Neural crest cell (in vitro differentiated cells): ENCODE measurements at regions not wholly inside any gene's neighbourhood (a gene's known extent, or its start where the extent isn't known, plus 50 kb on each side); places are given as distances from the start of the nearest gene placed in this dataset.

Experiments used
- DNase-seq: peaks from one replicate; pipeline ENCODE4 v3.0.0; 2021; ENCODE audit warnings: low read depth, mixed read lengths, low spot score
- H3K27ac Mint-ChIP-seq: one replicate; pipeline ENCODE4 v1.8.0; 2021; ENCODE audit warnings: mild to moderate bottlenecking, mixed read lengths; ENCODE audit not compliant: unreplicated experiment
- H3K27me3 Mint-ChIP-seq: 2 replicates; pipeline ENCODE4 v1.8.0; 2021; ENCODE audit warnings: low read depth, mild to moderate bottlenecking, mixed read lengths
- H3K36me3 Mint-ChIP-seq: 2 replicates; pipeline ENCODE4 v1.8.0; 2021; ENCODE audit warnings: low read depth, mild to moderate bottlenecking, mixed read lengths
- H3K4me1 Mint-ChIP-seq: 2 replicates; pipeline ENCODE4 v1.8.0; 2021; ENCODE audit warnings: mixed read lengths
- H3K4me3 Mint-ChIP-seq: one replicate; pipeline ENCODE4 v1.8.0; 2021; ENCODE audit warnings: mild to moderate bottlenecking, mixed read lengths
- H3K9me3 Mint-ChIP-seq: 2 replicates; pipeline ENCODE4 v1.8.0; 2021; ENCODE audit warnings: mixed read lengths
- TF ChIP-seq, protein P1 (sequence below): fragments of 200-600 bp; sonication (generic); conservative IDR thresholded peaks from 2 replicates; pipeline ENCODE4 v1.5.0; 2021; ENCODE audit warnings: antibody characterized with exemption, mild to moderate bottlenecking

DNA sequence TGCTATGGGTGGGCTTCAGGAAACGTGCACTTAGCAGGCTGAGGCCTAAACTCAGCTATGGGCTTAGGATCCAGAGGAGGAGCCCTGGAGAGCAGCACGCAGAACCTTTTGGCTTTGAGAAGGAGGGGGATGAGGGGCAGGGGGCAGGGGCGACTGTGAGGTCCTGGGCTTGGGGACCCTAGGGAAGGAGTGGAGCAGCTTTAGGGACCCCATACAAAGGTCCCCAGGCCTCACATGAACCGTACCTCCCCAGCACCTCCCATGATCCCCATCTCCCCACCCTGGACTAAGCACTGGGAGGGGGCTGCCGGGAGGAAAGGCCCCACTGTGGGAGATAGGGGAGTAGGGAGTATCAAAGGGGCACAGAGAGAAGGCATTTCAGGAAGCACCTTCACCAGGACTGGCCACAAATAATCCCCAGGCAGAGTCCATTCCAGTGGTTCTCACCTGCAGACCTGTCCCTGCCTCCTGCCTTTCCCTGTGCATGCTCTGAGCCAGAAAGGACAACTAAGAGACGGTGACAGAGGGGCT is 62.0 kb upstream of the KLF13 start:
- DNase-seq = no peak
- H3K27ac Mint-ChIP-seq = no peak overlapping the region
- no peaks in the 10 kb centered on the region for H3K9me3 Mint-ChIP-seq
- H3K4me1 Mint-ChIP-seq = peaks cover 14% of the 10 kb centered on the region
- TF ChIP-seq, protein P1, sequence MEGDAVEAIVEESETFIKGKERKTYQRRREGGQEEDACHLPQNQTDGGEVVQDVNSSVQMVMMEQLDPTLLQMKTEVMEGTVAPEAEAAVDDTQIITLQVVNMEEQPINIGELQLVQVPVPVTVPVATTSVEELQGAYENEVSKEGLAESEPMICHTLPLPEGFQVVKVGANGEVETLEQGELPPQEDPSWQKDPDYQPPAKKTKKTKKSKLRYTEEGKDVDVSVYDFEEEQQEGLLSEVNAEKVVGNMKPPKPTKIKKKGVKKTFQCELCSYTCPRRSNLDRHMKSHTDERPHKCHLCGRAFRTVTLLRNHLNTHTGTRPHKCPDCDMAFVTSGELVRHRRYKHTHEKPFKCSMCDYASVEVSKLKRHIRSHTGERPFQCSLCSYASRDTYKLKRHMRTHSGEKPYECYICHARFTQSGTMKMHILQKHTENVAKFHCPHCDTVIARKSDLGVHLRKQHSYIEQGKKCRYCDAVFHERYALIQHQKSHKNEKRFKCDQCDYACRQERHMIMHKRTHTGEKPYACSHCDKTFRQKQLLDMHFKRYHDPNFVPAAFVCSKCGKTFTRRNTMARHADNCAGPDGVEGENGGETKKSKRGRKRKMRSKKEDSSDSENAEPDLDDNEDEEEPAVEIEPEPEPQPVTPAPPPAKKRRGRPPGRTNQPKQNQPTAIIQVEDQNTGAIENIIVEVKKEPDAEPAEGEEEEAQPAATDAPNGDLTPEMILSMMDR = no peak
- H3K27me3 Mint-ChIP-seq = no peaks in the 10 kb centered on the region
- no peaks in the 10 kb centered on the region for H3K36me3 Mint-ChIP-seq
- no peak overlapping the region for H3K4me3 Mint-ChIP-seq

DNA sequence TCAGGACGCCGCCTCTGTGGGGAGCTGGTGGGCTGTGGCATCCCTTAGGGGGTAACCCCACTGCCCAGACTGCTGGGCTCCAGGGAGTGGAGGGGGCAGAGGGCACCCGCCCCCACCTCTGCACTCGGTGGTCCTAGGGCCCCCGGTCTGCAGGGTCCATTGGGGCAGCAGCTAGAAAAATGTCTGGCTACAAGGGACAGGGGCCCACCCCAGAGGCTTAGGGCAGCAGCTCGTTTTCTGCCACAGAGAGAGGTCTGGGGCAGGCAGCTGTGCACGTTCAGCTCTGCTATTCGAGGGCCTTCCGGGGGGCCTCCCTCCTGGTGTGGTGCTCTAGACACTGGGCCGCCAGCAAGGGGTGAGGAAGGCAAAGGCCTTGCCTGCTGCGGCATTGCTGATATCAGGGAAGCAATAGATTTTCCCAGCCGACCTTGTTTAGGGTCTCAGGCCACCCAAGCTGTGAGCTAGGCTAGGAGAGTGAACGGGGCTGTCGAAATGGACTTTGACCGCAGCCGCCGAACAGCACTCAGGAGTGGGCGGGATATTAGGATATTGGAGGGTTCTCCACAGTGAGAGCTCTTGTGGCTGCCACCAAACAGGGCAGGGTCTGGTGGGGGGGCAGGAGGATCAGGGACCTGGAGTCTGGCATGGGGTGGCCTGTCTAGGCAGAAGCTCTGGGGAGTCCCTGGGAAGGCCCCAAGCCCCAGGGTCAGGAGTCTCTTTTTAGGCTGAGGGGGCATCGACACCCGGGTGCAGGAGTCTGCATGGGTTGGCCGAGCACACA is 61.4 kb upstream of the KLF13 start:
- TF ChIP-seq, protein P1 = no peak
- H3K4me1 Mint-ChIP-seq = peaks cover 20% of the 10 kb centered on the region
- H3K4me3 Mint-ChIP-seq = no peak overlapping the region
- no peaks in the 10 kb centered on the region for H3K9me3 Mint-ChIP-seq
- peak overlapping the region; percentile 43 for H3K27ac Mint-ChIP-seq
- H3K36me3 Mint-ChIP-seq = no peaks in the 10 kb centered on the region
- no peak for DNase-seq
- H3K27me3 Mint-ChIP-seq = no peaks in the 10 kb centered on the region

DNA sequence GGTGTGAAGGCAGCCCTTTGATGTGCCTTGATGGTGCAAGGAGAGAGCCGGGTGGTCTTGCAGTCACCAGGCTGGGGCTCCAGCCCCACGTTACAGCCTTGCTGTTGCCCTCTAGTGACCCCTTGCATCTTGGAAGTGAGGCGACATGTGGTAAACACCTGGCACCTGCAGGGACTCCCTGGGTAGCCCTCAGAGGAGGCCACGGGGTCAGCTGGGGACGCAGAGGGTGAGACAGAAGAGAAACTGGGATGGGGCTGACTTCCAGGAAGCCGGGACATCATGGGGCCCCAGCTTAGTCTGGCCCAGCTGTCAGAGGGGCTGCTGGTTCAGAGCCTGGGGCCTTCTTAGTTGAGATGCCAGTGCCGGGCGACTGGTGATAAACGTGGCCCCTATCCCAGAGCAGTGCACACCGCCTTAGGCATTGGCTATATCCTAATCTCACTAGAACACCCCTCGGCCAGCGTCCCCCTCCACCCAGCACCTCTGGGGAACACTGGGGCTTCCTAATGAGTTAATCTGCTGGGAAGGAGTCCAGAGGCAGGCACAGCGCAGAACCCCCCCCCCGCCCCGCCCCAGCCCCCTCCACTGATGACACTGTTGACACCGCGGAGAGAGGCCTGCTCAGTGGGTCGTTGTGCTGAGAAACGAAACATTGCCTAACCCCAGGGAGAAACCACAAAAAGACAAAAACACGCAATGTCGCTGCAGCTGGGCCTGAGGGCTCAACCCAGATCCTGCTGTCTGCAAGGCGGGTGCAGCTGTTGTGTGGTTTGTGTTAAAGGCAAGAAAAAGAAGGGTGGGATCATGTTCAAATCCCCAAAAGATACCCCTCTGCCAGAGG is 60.5 kb upstream of the KLF13 start:
- H3K27me3 Mint-ChIP-seq = no peaks in the 10 kb centered on the region
- DNase-seq = no peak
- no peaks in the 10 kb centered on the region for H3K36me3 Mint-ChIP-seq
- H3K4me1 Mint-ChIP-seq = peaks cover 26% of the 10 kb centered on the region
- no peaks in the 10 kb centered on the region for H3K9me3 Mint-ChIP-seq
- TF ChIP-seq, protein P1 = no peak
- no peak overlapping the region for H3K4me3 Mint-ChIP-seq
- H3K27ac Mint-ChIP-seq = peak overlapping the region; percentile 87

DNA sequence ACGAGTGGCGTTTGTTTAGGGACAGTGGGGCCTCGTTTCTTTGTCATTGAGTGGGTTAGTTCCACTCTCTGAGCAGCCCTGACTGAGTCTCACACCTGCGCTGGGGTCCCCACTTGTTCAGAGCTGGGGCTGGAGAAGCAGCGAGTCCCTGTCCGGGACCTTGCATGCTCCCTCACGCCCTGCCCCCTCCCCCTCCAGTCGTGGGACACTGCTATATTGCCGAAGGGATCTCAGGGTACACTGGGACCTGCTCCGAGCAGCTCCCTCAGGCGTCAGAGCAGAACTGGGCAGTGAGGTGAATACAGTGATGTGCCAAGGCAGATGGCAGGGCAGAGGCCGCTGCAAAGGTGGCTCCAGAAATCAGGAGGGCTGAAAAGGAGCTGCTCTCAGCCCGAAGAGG is 59.9 kb upstream of the KLF13 start:
- Mint-ChIP-seq H3K9me3 (no peaks in the 10 kb centered on the region), H3K27ac (peak overlapping the region; percentile 87), H3K27me3 (no peaks in the 10 kb centered on the region), H3K4me3 (no peak overlapping the region), H3K36me3 (no peaks in the 10 kb centered on the region), H3K4me1 (peaks cover 26% of the 10 kb centered on the region)
- DNase-seq = no peak
- TF ChIP-seq, protein P1 = no peak

DNA sequence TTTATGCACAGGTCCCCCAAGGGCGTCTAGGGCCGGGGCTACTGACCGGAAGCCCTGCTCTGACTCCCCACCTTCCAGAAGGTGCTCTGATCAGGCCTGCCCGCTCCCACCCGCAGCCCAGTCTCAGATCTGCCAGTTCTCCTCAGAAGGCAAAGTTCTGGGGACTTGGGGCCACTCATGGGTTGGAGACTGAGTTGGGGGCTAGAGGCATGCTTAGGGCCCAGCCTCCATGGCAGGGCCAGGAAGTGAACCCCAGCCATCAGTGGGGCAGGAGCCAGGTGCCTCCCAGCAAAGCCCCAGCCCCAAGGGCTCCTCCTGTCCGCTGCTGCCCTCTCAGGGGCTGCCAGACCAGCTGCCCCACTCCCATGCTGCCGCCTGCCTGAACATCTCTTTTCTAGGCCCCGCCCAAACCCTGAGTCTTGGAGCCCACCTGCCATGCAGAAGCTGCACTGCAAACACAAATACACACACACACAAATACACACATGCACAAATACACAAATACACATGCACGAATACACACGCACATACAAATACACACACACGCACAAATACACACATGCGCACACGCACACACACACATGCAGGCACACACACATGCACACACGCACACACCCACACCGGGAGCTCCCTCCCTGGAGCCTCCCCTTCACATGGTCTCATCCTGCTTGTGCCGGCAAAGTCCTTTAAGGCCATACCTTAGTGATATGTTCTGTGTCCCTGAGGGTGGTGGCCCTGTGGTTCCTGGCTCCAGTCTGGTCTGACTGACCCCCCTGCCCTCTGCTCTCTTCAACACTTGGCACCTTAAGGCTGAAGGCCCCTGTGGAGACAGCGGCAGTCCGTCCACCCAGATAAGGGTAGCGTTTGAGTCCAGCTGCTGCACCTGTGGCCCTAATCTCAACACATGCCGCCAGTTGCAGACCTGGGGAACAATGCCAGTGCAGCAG is 59.2 kb upstream of the KLF13 start:
- Mint-ChIP-seq H3K4me3 (no peak overlapping the region), H3K4me1 (peaks cover 26% of the 10 kb centered on the region), H3K36me3 (no peaks in the 10 kb centered on the region), H3K27ac (peak overlapping the region; percentile 83), H3K9me3 (no peaks in the 10 kb centered on the region), H3K27me3 (no peaks in the 10 kb centered on the region)
- DNase-seq = no peak
- TF ChIP-seq, protein P1 = no peak
